ENCODE measurements at regions not wholly inside any gene's neighbourhood (a gene's known extent, or its start where the extent isn't known, plus 50 kb on each side); places are given as distances from the start of the nearest gene placed in this dataset.

DNA sequence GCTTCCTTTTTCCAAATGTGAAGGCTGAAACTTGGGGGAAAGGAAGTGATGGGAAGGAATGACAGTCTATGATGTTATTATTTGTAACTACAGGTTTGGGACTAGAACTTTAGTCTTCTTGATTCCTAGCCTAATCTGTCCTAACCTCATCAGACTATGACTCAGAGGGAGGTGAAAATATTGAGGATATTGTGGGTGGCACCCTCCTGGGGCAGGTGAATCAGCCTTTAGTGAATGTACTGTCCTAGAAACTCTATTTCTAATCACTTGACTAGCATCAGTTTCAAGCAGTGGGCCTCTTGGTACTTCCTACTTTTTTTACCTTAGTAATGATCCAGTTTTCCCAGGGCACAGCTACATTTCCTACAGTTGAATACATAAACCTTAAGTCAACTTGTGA is 829.0 kb upstream of the API5 start:
- no peaks in the 10 kb centered on the region for H4K20me1 ChIP-seq (ENCODE audit: insufficient read depth)
- no peaks in the 10 kb centered on the region for H3K9me3 ChIP-seq (ENCODE audit: low read length)
- H3K36me3 ChIP-seq (ENCODE audit: insufficient read depth, low read length): no peaks in the 10 kb centered on the region
- no peak overlapping the region for H3K4me3 ChIP-seq (ENCODE audit: low read length)
- no peak overlapping the region for H2AFZ ChIP-seq (ENCODE audit: low read depth, low read length)
- no peaks in the 10 kb centered on the region for H3K79me2 ChIP-seq (replicated peaks; ENCODE audit: insufficient read depth, low read length)
- no peaks in the 10 kb centered on the region for H3F3A ChIP-seq (ENCODE audit: insufficient read depth, low read length, poor library complexity, severe bottlenecking)
- no peak for TF ChIP-seq MXI1 (conservative IDR thresholded peaks at IDR 0.05; ENCODE audit: poor library complexity, severe bottlenecking)
- TF ChIP-seq EP300 (conservative IDR thresholded peaks at IDR 0.05; ENCODE audit: poor library complexity, severe bottlenecking): no peak
- no peak for TF ChIP-seq EZH2 (IDR thresholded peaks at IDR 0.05; ENCODE audit: borderline replicate concordance, insufficient read depth, low read length, poor library complexity, severe bottlenecking)
- no peak for TF ChIP-seq RAD21 (conservative IDR thresholded peaks at IDR 0.05)
- no peak for TF ChIP-seq TAF1 (IDR thresholded peaks at IDR 0.05; ENCODE audit: low read depth)
- no peak for TF ChIP-seq SMC3 (conservative IDR thresholded peaks at IDR 0.05; ENCODE audit: poor library complexity)
- TF ChIP-seq, protein P1, sequence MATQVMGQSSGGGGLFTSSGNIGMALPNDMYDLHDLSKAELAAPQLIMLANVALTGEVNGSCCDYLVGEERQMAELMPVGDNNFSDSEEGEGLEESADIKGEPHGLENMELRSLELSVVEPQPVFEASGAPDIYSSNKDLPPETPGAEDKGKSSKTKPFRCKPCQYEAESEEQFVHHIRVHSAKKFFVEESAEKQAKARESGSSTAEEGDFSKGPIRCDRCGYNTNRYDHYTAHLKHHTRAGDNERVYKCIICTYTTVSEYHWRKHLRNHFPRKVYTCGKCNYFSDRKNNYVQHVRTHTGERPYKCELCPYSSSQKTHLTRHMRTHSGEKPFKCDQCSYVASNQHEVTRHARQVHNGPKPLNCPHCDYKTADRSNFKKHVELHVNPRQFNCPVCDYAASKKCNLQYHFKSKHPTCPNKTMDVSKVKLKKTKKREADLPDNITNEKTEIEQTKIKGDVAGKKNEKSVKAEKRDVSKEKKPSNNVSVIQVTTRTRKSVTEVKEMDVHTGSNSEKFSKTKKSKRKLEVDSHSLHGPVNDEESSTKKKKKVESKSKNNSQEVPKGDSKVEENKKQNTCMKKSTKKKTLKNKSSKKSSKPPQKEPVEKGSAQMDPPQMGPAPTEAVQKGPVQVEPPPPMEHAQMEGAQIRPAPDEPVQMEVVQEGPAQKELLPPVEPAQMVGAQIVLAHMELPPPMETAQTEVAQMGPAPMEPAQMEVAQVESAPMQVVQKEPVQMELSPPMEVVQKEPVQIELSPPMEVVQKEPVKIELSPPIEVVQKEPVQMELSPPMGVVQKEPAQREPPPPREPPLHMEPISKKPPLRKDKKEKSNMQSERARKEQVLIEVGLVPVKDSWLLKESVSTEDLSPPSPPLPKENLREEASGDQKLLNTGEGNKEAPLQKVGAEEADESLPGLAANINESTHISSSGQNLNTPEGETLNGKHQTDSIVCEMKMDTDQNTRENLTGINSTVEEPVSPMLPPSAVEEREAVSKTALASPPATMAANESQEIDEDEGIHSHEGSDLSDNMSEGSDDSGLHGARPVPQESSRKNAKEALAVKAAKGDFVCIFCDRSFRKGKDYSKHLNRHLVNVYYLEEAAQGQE (IDR thresholded peaks at IDR 0.05; ENCODE audit: borderline replicate concordance): no peak
- TF ChIP-seq, protein P2, sequence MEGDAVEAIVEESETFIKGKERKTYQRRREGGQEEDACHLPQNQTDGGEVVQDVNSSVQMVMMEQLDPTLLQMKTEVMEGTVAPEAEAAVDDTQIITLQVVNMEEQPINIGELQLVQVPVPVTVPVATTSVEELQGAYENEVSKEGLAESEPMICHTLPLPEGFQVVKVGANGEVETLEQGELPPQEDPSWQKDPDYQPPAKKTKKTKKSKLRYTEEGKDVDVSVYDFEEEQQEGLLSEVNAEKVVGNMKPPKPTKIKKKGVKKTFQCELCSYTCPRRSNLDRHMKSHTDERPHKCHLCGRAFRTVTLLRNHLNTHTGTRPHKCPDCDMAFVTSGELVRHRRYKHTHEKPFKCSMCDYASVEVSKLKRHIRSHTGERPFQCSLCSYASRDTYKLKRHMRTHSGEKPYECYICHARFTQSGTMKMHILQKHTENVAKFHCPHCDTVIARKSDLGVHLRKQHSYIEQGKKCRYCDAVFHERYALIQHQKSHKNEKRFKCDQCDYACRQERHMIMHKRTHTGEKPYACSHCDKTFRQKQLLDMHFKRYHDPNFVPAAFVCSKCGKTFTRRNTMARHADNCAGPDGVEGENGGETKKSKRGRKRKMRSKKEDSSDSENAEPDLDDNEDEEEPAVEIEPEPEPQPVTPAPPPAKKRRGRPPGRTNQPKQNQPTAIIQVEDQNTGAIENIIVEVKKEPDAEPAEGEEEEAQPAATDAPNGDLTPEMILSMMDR (IDR thresholded peaks at IDR 0.05; ENCODE audit: poor library complexity, severe bottlenecking): no peak
- no peak for TF ChIP-seq POLR2AphosphoS5 (IDR thresholded peaks at IDR 0.05)
- H3K27me3 ChIP-seq (ENCODE audit: insufficient read depth, low read depth, low read length): no peaks in the 10 kb centered on the region
- no peak overlapping the region for H3K9ac ChIP-seq (ENCODE audit: low read length)
- H3K9me2 ChIP-seq (ENCODE audit: insufficient read depth, low read length): no peaks in the 10 kb centered on the region
- H3K27ac ChIP-seq (ENCODE audit: low read length): no peak overlapping the region
- H3K4me2 ChIP-seq (ENCODE audit: low read length): no peak overlapping the region

DNA sequence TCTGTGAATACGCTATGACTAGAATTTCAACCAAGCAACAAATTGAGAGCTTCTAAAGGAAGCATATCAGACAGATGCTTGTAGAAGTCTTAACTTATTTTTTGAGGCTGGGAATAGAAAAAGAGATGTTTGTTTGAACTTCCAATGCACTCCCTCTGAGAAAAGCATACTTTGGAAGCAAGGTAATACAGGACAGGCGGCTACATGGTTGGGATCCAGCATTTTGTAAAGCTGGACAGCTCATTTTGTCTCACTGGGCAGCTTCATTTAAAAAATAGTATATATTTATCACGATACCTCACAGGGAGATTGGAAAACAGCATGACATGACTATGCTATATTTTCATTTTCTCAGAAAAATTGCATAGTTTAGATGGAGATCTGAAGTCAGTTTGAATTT is 821.3 kb upstream of the API5 start:
- no peak for TF ChIP-seq EP300 (conservative IDR thresholded peaks at IDR 0.05; ENCODE audit: poor library complexity, severe bottlenecking)
- TF ChIP-seq EZH2 (IDR thresholded peaks at IDR 0.05; ENCODE audit: borderline replicate concordance, insufficient read depth, low read length, poor library complexity, severe bottlenecking): no peak
- TF ChIP-seq, protein P2 (IDR thresholded peaks at IDR 0.05; ENCODE audit: poor library complexity, severe bottlenecking): no peak
- no peak for TF ChIP-seq TAF1 (IDR thresholded peaks at IDR 0.05; ENCODE audit: low read depth)
- TF ChIP-seq POLR2AphosphoS5 (IDR thresholded peaks at IDR 0.05): no peak
- TF ChIP-seq RAD21 (conservative IDR thresholded peaks at IDR 0.05): no peak
- TF ChIP-seq, protein P1 (IDR thresholded peaks at IDR 0.05; ENCODE audit: borderline replicate concordance): no peak
- no peak for TF ChIP-seq SMC3 (conservative IDR thresholded peaks at IDR 0.05; ENCODE audit: poor library complexity)
- no peak for TF ChIP-seq MXI1 (conservative IDR thresholded peaks at IDR 0.05; ENCODE audit: poor library complexity, severe bottlenecking)
- H3K4me3 ChIP-seq (ENCODE audit: low read length): no peak overlapping the region
- H3K9me2 ChIP-seq (ENCODE audit: insufficient read depth, low read length): no peaks in the 10 kb centered on the region
- no peak overlapping the region for H3K27ac ChIP-seq (ENCODE audit: low read length)
- H2AFZ ChIP-seq (ENCODE audit: low read depth, low read length): no peak overlapping the region
- no peaks in the 10 kb centered on the region for H3K9me3 ChIP-seq (ENCODE audit: low read length)
- H3K36me3 ChIP-seq (ENCODE audit: insufficient read depth, low read length): no peaks in the 10 kb centered on the region
- no peaks in the 10 kb centered on the region for H3F3A ChIP-seq (ENCODE audit: insufficient read depth, low read length, poor library complexity, severe bottlenecking)
- H3K4me2 ChIP-seq (ENCODE audit: low read length): no peak overlapping the region
- H4K20me1 ChIP-seq (ENCODE audit: insufficient read depth): no peaks in the 10 kb centered on the region
- no peaks in the 10 kb centered on the region for H3K27me3 ChIP-seq (ENCODE audit: insufficient read depth, low read depth, low read length)
- H3K79me2 ChIP-seq (replicated peaks; ENCODE audit: insufficient read depth, low read length): no peaks in the 10 kb centered on the region
- H3K9ac ChIP-seq (ENCODE audit: low read length): no peak overlapping the region
